GM23338 (cell line): ENCODE measurements at regions not wholly inside any gene's neighbourhood (a gene's known extent, or its start where the extent isn't known, plus 50 kb on each side); places are given as distances from the start of the nearest gene placed in this dataset.

Source experiments
- ATAC-seq: fragments of 200-7000 bp; cut with Tn5 transposase; 3 replicates; pipeline ENCODE4 v1.9.1; 2020
- DNase-seq: peaks from one replicate; pipeline ENCODE4 v3.0.0-alpha.2; 2015; ENCODE audit warnings: low spot score
- H2AFZ ChIP-seq: fragments of 200-600 bp; sonication (generic); 2 replicates; pipeline ENCODE4 v1.8.0; 2016; ENCODE audit warnings: antibody characterized with exemption, mild to moderate bottlenecking, moderate library complexity
- H3F3A ChIP-seq: fragments of 200-600 bp; sonication (generic); replicated peaks from 2 replicates; pipeline ENCODE4 v1.8.0; 2017; ENCODE audit warnings: antibody characterized with exemption, mixed run types, low read depth
- H3K27ac ChIP-seq: fragments of 200-600 bp; sonication (generic); 2 replicates; pipeline ENCODE4 v1.6.1; 2016; ENCODE audit warnings: low read depth
- H3K27me3 ChIP-seq: fragments of 200-600 bp; sonication (generic); 2 replicates; pipeline ENCODE4 v1.8.0; 2016; ENCODE audit warnings: mild to moderate bottlenecking, mixed run types, moderate library complexity; ENCODE audit not compliant: insufficient read depth
- H3K36me3 ChIP-seq: fragments of 200-600 bp; sonication (generic); 2 replicates; pipeline ENCODE4 v1.8.0; 2016; ENCODE audit warnings: mild to moderate bottlenecking; ENCODE audit not compliant: insufficient read depth
- H3K4me1 ChIP-seq: fragments of 200-600 bp; sonication (generic); 2 replicates; pipeline ENCODE4 v1.8.0; 2016; ENCODE audit warnings: mild to moderate bottlenecking, moderate library complexity; ENCODE audit not compliant: insufficient read depth
- H3K4me2 ChIP-seq: fragments of 200-600 bp; sonication (generic); 2 replicates; pipeline ENCODE4 v1.7.1; 2017; ENCODE audit warnings: mixed run types
- H3K4me3 ChIP-seq: fragments of 200-600 bp; sonication (generic); 2 replicates; pipeline ENCODE4 v1.6.1; 2016; ENCODE audit warnings: mixed run types
- H3K79me2 ChIP-seq: fragments of 200-600 bp; sonication (generic); replicated peaks from 2 replicates; pipeline ENCODE4 v1.8.0; 2017; ENCODE audit warnings: mild to moderate bottlenecking; ENCODE audit not compliant: insufficient read depth
- H3K9me2 ChIP-seq: fragments of 200-600 bp; sonication (generic); 2 replicates; pipeline ENCODE4 v1.8.0; 2017; ENCODE audit not compliant: insufficient read depth
- H4K20me1 ChIP-seq: fragments of 200-600 bp; sonication (generic); replicated peaks from 2 replicates; pipeline ENCODE4 v1.8.0; 2017; ENCODE audit warnings: mild to moderate bottlenecking; ENCODE audit not compliant: insufficient read depth
- H3K27ac Mint-ChIP-seq: 2 replicates; pipeline ENCODE4 v1.8.0; 2020; ENCODE audit warnings: inconsistent platforms, mild to moderate bottlenecking, moderate library complexity, mixed read lengths
- H3K27me3 Mint-ChIP-seq: 3 replicates; pipeline ENCODE4 v1.8.0; 2022; ENCODE audit warnings: low read depth, mild to moderate bottlenecking, moderate library complexity, mixed read lengths, inconsistent platforms; ENCODE audit not compliant: insufficient read depth, poor library complexity
- H3K36me3 Mint-ChIP-seq: 3 replicates; pipeline ENCODE4 v1.8.0; 2021; ENCODE audit warnings: low read depth, mild to moderate bottlenecking, inconsistent platforms, moderate library complexity, mixed read lengths
- H3K4me1 Mint-ChIP-seq: 3 replicates; pipeline ENCODE4 v1.8.0; 2020; ENCODE audit warnings: mild to moderate bottlenecking, inconsistent platforms, mixed read lengths
- H3K4me3 Mint-ChIP-seq: 3 replicates; pipeline ENCODE4 v1.8.0; 2021; ENCODE audit warnings: moderate library complexity, mild to moderate bottlenecking, inconsistent platforms, mixed read lengths
- H3K9me3 Mint-ChIP-seq: 3 replicates; pipeline ENCODE4 v1.8.0; 2020; ENCODE audit warnings: moderate library complexity, mild to moderate bottlenecking, inconsistent platforms, mixed read lengths
- ZNF114 ChIP-seq: fragments of 250-450 bp; sonication (Bioruptor Pico); IDR thresholded peaks from 2 replicates; pipeline ENCODE4 v1.5.0; 2020; ENCODE audit warnings: mild to moderate bottlenecking, moderate library complexity
- ZNF331 ChIP-seq: fragments of 250-450 bp; sonication (Bioruptor Pico); IDR thresholded peaks from 2 replicates; pipeline ENCODE4 v1.5.0; 2020; ENCODE audit warnings: low read depth, mild to moderate bottlenecking, moderate library complexity
- TF ChIP-seq, protein P1 (sequence below): fragments of 250-450 bp; sonication (Bioruptor Pico); IDR thresholded peaks from 2 replicates; pipeline ENCODE4 v1.5.0; 2020; ENCODE audit warnings: mild to moderate bottlenecking, moderate library complexity
- TF ChIP-seq, protein P2 (sequence below): IDR thresholded peaks from 2 replicates; pipeline ENCODE4 v1.6.1; 2016; ENCODE audit warnings: antibody characterized with exemption

DNA sequence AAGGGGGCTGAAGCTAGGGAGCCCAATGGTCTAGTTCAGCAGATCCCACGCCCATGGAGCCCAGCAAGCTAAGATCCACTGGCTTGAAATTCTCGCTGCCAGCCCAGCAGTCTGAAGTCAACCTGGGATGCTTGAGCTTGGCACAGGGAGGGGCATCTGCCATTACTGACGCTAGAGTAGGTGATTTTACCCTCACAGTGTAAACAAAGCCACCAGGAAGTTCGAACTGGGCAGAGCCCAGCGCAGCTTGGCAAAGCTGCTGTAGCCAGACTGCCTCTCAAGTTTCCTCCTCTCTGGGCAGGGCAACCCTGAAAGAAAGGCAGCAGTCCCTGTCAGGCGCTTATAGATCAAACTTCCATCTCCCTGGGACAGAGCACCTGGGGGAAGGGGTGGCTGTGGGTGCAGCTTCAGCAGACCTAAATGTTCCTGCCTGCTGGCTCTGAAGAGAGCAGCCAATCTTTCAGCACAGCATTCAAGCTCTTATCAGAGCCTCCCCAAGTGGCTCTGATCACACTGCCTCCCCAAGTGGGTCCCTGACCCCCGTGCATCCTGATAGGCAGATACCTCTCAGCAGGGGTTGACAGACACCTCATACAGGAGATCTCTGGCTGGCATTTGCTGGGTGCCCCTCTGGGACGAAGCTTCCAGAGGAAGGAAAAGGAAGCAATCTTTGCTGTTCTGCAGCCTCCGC, 167.8 kb downstream of the CCDC71L start (continued):
- TF ChIP-seq, protein P1, sequence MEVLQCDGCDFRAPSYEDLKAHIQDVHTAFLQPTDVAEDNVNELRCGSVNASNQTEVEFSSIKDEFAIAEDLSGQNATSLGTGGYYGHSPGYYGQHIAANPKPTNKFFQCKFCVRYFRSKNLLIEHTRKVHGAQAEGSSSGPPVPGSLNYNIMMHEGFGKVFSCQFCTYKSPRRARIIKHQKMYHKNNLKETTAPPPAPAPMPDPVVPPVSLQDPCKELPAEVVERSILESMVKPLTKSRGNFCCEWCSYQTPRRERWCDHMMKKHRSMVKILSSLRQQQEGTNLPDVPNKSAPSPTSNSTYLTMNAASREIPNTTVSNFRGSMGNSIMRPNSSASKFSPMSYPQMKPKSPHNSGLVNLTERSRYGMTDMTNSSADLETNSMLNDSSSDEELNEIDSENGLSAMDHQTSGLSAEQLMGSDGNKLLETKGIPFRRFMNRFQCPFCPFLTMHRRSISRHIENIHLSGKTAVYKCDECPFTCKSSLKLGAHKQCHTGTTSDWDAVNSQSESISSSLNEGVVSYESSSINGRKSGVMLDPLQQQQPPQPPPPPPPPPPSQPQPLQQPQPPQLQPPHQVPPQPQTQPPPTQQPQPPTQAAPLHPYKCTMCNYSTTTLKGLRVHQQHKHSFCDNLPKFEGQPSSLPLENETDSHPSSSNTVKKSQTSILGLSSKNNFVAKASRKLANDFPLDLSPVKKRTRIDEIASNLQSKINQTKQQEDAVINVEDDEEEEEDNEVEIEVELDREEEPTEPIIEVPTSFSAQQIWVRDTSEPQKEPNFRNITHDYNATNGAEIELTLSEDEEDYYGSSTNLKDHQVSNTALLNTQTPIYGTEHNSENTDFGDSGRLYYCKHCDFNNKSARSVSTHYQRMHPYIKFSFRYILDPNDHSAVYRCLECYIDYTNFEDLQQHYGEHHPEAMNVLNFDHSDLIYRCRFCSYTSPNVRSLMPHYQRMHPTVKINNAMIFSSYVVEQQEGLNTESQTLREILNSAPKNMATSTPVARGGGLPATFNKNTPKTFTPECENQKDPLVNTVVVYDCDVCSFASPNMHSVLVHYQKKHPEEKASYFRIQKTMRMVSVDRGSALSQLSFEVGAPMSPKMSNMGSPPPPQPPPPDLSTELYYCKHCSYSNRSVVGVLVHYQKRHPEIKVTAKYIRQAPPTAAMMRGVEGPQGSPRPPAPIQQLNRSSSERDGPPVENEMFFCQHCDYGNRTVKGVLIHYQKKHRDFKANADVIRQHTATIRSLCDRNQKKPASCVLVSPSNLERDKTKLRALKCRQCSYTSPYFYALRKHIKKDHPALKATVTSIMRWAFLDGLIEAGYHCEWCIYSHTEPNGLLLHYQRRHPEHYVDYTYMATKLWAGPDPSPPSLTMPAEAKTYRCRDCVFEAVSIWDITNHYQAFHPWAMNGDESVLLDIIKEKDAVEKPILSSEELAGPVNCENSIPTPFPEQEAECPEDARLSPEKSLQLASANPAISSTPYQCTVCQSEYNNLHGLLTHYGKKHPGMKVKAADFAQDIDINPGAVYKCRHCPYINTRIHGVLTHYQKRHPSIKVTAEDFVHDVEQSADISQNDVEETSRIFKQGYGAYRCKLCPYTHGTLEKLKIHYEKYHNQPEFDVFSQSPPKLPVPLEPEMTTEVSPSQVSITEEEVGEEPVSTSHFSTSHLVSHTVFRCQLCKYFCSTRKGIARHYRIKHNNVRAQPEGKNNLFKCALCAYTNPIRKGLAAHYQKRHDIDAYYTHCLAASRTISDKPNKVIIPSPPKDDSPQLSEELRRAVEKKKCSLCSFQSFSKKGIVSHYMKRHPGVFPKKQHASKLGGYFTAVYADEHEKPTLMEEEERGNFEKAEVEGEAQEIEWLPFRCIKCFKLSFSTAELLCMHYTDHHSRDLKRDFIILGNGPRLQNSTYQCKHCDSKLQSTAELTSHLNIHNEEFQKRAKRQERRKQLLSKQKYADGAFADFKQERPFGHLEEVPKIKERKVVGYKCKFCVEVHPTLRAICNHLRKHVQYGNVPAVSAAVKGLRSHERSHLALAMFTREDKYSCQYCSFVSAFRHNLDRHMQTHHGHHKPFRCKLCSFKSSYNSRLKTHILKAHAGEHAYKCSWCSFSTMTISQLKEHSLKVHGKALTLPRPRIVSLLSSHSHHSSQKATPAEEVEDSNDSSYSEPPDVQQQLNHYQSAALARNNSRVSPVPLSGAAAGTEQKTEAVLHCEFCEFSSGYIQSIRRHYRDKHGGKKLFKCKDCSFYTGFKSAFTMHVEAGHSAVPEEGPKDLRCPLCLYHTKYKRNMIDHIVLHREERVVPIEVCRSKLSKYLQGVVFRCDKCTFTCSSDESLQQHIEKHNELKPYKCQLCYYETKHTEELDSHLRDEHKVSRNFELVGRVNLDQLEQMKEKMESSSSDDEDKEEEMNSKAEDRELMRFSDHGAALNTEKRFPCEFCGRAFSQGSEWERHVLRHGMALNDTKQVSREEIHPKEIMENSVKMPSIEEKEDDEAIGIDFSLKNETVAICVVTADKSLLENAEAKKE, result no peak
- no peak for TF ChIP-seq ZNF114 (CRISPR knock-in tag)

DNA sequence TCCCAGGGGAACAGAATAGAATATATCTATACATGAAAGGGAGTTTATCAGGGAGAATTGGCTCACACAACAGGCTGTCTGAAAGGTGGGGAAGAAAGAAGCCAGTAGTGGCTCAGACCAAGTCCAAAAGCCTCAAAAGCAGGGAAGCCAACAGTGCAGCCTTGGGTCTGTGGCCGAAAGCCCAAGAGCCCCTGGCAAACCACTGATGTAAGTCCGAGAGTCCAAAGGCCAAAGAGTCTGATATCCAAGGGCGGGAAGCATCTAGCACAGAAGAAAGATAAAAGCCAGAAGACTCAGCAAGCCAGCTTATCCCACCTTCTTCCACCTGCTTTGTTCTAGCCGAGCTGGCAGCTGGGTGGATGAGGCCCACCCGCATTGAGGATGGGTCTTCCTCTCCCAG, 172.5 kb downstream of the CCDC71L start:
- no peaks in the 10 kb centered on the region for H3K36me3 ChIP-seq
- no peaks in the 10 kb centered on the region for H3K79me2 ChIP-seq
- peaks cover 6% of the 10 kb centered on the region; the same call in 1 of the 3 replicates for H3K9me3 Mint-ChIP-seq
- H2AFZ ChIP-seq, result no peak overlapping the region
- no peaks in the 10 kb centered on the region for H3F3A ChIP-seq
- H3K4me3 ChIP-seq, result no peak overlapping the region
- no peak overlapping the region for H3K27ac ChIP-seq
- H3K27ac Mint-ChIP-seq, result no peak overlapping the region
- H3K4me2 ChIP-seq, result no peak overlapping the region
- peaks cover 2% of the 10 kb centered on the region for H3K27me3 Mint-ChIP-seq
- H3K9me2 ChIP-seq, result no peaks in the 10 kb centered on the region
- H3K4me1 ChIP-seq, result no peaks in the 10 kb centered on the region
- no peak overlapping the region for H3K4me3 Mint-ChIP-seq
- TF ChIP-seq, protein P2, sequence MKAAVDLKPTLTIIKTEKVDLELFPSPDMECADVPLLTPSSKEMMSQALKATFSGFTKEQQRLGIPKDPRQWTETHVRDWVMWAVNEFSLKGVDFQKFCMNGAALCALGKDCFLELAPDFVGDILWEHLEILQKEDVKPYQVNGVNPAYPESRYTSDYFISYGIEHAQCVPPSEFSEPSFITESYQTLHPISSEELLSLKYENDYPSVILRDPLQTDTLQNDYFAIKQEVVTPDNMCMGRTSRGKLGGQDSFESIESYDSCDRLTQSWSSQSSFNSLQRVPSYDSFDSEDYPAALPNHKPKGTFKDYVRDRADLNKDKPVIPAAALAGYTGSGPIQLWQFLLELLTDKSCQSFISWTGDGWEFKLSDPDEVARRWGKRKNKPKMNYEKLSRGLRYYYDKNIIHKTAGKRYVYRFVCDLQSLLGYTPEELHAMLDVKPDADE, result no peak
- TF ChIP-seq, protein P1, result no peak
- no peak for TF ChIP-seq ZNF331 (CRISPR knock-in tag)
- no peaks in the 10 kb centered on the region for H4K20me1 ChIP-seq
- no peaks in the 10 kb centered on the region for H3K27me3 ChIP-seq
- DNase-seq, result no peak
- no peaks in the 10 kb centered on the region for H3K36me3 Mint-ChIP-seq
- no peak for ATAC-seq
- no peaks in the 10 kb centered on the region for H3K4me1 Mint-ChIP-seq
